GM21360 (cell line): ENCODE measurements at regions not wholly inside any gene's neighbourhood (a gene's known extent, or its start where the extent isn't known, plus 50 kb on each side); places are given as distances from the start of the nearest gene placed in this dataset.
"Not testable (repeated sequence)": the region's sequence is repeated elsewhere in the genome, so short reads cannot be mapped to it uniquely, and the experiment has no call there.

ENCODE experiments used
- ATAC-seq: cut with Tn5 transposase; IDR thresholded peaks from one replicate; pipeline ENCODE4 v1.9.1; 2021; ENCODE audit warnings: mild to moderate bottlenecking, moderate library complexity; ENCODE audit not compliant: unreplicated experiment

- no peak for ATAC-seq
Measured at GRCh38 chr16:75919664-75920063, 193.4 kb upstream of the CPHXL start.

GRCh38 chr16:75921281-75921680 is 195.0 kb upstream of the CPHXL start:
- ATAC-seq: no peak

GRCh38 chr16:75922250-75922649 is 196.0 kb upstream of the CPHXL start:
- ATAC-seq: no peak

DNA sequence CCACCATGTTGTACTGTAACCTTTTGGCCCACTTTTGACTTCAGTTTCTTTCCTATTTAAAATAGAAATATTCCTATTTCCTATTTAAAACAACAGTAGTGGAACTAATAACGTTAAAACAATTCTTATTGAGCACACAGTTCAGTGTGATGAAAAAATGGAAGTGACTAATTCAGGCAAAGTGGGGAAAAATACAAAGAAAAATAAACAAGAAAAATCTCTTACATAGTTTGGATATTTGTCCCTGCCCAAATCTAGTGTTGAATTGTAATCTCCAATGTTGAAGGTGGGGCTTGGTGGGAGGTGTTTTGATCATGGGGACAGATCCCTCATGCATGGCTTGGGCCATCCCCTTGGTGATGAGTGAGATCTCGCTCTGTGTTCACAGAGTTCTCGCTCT is 198.1 kb upstream of the CPHXL start:
- no peak for ATAC-seq

- no peak for ATAC-seq
Measured at GRCh38 chr16:75927810-75928209, 201.5 kb upstream of the CPHXL start.

- ATAC-seq: no peak
Measured at GRCh38 chr16:75928295-75928694, 202.0 kb upstream of the CPHXL start.

DNA sequence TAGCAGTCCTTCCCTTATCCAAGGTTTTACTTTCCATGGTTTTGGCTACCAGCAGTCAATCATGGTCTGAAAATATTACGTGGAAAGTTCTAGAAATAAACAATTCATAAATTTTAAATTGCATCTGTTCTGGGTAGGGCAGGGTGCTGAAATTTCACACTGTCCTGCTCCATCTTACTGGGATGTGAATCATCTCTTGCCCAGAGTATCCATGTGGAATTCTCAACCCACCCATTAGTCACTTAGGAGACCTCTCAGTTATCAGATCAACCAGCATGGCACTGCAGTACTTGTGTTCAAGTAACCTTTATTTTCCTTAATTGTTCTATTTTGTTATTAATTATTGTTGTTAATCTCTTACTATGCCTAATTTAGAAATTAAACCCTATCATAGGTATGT is 202.8 kb upstream of the CPHXL start:
- no peak for ATAC-seq

GRCh38 chr16:75931043-75931442 is 204.8 kb upstream of the CPHXL start:
- no peak for ATAC-seq

- ATAC-seq: no peak
Measured at GRCh38 chr16:75931970-75932369, 205.7 kb upstream of the CPHXL start.

- ATAC-seq: no peak
Measured at GRCh38 chr16:75938818-75939217, 212.5 kb upstream of the CPHXL start.

GRCh38 chr16:75942351-75942750 is 216.1 kb upstream of the CPHXL start:
- ATAC-seq: no peak

DNA sequence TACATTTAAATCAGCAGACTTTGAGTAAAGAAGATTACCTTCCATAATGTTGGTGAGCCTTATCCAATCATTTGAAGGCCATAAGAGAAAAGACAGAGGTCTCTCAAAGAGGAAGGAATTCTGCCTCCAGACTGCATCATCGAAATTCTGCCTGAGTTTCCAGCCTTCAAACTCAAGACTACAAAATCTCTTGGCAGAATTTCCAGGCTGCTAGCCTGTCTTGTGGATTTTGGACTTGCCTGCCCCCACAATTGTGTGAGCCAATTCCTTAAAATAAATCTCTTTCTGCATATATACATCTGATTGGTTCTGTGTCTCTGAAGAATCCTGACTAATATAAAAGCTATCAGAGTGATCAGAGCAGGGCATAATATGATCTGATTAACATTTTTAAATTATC is 216.6 kb upstream of the CPHXL start:
- ATAC-seq: no peak

DNA sequence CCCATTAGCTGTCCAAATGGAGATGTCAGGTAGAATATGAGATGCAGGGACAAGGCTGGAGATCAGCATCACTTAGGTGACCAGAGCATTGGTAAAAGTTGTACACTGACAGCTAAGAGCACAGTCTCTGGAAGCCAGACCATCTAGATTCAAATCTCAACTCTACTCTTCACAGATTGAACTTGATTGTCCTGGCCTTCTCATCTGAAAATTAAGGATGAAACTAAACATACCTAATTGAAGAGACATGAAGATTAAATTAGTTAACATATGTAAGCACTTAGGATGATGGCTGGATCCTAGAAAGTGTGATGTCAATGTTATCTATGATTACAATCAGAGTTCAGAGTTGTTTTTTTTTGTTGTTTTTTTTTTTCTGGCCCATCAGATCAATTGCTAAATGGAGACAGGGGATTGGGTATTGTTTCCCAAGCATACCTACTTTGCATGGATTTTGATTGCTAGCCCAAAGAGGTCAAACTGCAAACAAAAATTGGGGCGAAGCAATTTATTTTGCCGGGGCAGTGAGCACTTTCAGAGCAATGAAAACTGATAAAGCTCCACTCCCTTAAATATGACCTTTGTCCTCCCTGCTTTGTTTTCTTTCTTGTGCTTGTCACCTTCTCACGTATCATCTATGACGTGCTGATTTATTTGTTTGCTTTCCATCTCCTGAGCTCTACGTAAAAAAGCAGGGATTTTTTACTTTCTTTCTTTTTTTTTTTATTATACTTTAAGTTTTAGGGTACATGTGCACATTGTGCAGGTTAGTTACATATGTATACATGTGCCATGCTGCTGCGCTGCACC is 217.6 kb upstream of the CPHXL start:
- no peak for ATAC-seq

DNA sequence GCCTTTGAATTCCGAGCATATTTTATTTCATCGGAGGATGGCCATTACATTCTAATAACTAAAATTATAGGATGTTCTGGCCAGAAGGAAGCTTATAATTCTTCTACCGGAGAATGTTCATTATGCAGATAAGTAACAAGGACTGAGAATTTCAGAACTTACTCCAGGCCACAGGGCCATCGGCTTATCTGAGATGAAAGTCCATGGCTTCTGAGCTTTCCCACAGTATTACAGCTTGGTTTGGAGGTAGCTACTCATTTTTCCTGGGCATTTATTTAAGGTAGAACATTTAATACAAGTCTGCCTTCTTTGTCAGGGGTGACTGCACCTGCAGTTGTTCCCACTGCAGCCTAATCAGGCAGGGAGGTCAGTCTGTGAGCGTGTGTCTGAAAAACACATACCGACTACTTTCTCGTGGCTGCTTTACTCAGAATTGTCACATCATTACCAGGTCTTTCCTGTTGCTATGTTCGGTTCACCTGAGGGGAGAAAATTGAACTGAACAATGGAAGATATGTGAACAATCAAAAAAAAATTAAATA is 219.7 kb upstream of the CPHXL start:
- ATAC-seq: no peak

GRCh38 chr16:75947626-75948239 is 221.4 kb upstream of the CPHXL start:
- ATAC-seq: no peak

DNA sequence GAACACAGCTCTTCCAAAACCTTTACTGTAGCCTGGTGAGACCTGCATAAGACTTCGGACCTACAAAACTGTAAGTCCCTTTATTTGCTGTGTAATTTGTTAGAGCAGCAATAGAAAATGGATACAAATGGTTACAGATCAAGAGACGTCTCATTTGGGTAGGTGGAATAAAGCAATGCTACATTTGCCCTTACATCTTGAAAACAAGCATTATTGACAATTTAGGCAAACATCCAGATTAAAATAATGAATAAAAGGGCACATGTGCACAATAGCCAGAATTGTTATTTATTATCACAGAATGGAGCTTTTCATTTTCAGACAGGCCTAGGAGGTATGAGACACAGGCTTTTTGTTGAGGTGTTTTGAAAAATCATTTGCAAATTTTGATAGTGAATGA is 222.2 kb upstream of the CPHXL start:
- no peak for ATAC-seq

GRCh38 chr16:75948886-75949285 is 222.6 kb upstream of the CPHXL start:
- no peak for ATAC-seq

GRCh38 chr16:75952124-75952523 is 225.8 kb upstream of the CPHXL start:
- no peak for ATAC-seq

DNA sequence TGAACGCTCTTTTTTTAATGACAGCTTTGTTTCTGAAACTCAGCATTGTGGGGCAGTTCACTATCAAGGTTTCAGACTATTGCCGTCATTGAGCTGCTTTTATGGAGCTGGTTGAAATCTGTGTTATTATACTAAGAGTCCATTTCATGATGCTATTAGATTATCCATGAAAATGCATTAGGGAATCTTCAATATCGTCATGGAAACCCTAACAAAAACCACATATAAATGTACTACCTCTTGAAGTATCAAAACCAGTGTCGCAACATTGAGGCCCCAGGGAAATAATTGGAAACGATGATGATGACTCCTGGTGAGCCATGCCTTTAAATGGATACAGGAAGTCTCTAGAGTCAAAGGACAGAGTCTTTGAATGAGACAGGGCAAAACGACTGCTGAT is 231.6 kb upstream of the CPHXL start:
- ATAC-seq: no peak

- no peak for ATAC-seq
Measured at GRCh38 chr16:75965504-75966374, 239.4 kb upstream of the CPHXL start.

- ATAC-seq: not testable (repeated sequence)
Measured at GRCh38 chr16:75969120-75969519, 242.8 kb upstream of the CPHXL start.
